PFSK-1 (cell line): ENCODE measurements at regions not wholly inside any gene's neighbourhood (a gene's known extent, or its start where the extent isn't known, plus 50 kb on each side); places are given as distances from the start of the nearest gene placed in this dataset.

Experiments used
- FOXP2 ChIP-seq: optimal IDR thresholded peaks from 2 replicates; pipeline ENCODE3; 2011; ENCODE audit warnings: borderline replicate concordance, control low read depth, inconsistent platforms; ENCODE audit not compliant: insufficient read depth; ENCODE audit errors: extremely low read length, extremely low read depth
- POLR2AphosphoS5 ChIP-seq: IDR thresholded peaks from 2 replicates; pipeline ENCODE4 v1.6.1; 2012; ENCODE audit warnings: low read depth, mild to moderate bottlenecking, control low read depth, low read length, moderate library complexity
- REST ChIP-seq, 2 experiments: IDR thresholded peaks; 2 replicates each; pipeline versions ENCODE4 v1.6.1 to v1.8.0; 2011 to 2012; ENCODE audit warnings: low read depth in 2 of 2, low read length in 2 of 2, control low read depth in 1 of 2, inconsistent platforms in 1 of 2, mild to moderate bottlenecking in 1 of 2, moderate library complexity in 1 of 2; ENCODE audit not compliant: insufficient read depth in 1 of 2
- SIN3A ChIP-seq: IDR thresholded peaks from 2 replicates; pipeline ENCODE4 v1.6.1; 2012; ENCODE audit warnings: mild to moderate bottlenecking, low read length, moderate library complexity, borderline replicate concordance; ENCODE audit not compliant: insufficient read depth
- TAF1 ChIP-seq: IDR thresholded peaks from 2 replicates; pipeline ENCODE4 v1.6.1; 2012; ENCODE audit warnings: low read length, control low read depth, borderline replicate concordance; ENCODE audit not compliant: insufficient read depth

GRCh38 chr10:90641731-90642130 is 216.1 kb downstream of the HTR7 start:
- TF ChIP-seq FOXP2 = no peak
- no peak for TF ChIP-seq REST (IDR thresholded peaks at IDR 0.05; ENCODE audit: insufficient read depth in 1 of 2, low read depth in 2 of 2, low read length in 2 of 2)

DNA sequence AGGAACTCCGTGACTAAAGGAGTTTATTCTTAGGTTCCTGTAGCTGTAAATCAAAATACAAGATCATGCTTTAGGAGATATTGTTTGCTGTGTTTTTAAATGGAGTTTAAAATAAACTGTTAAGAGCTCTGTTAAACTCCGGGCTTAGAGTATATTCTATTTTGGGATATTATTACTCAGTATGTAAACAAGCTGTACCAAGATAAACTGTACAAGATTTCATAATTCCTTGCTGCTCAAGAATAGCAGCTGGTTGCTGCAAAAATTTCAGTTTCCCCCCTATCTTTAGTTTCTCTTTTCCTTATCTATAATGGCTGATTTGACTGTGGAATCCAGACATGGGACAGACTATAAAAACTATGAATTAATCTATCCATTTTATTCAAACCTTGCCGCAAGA is 215.7 kb downstream of the HTR7 start:
- TF ChIP-seq FOXP2 (no peak), POLR2AphosphoS5 (no peak), REST (IDR thresholded peaks at IDR 0.05; ENCODE audit: insufficient read depth in 1 of 2, low read depth in 2 of 2, low read length in 2 of 2) (no peak), SIN3A (no peak), TAF1 (no peak)

DNA sequence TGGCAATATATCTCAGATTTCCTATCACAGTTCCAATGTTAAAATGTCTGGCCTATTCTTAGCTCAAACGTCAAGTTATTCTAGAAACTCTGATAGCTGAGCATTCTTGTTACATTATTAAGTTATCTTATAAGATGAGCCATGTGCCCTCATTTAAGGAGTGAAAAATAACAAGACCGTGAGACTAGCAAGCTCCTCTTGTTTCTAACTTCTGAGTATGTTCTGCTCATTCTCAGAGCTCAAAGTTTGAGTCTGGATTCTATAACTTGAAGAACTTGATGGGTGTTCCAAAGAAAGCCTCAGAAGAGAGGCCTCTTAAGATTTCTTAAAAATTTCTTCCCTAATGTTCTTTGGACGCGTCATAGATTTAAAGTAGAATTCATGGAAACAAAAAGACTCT is 215.2 kb downstream of the HTR7 start:
- TF ChIP-seq TAF1 = no peak
- no peak for TF ChIP-seq FOXP2
- TF ChIP-seq POLR2AphosphoS5 = no peak
- no peak for TF ChIP-seq SIN3A
- no peak for TF ChIP-seq REST (IDR thresholded peaks at IDR 0.05; ENCODE audit: insufficient read depth in 1 of 2, low read depth in 2 of 2, low read length in 2 of 2)

DNA sequence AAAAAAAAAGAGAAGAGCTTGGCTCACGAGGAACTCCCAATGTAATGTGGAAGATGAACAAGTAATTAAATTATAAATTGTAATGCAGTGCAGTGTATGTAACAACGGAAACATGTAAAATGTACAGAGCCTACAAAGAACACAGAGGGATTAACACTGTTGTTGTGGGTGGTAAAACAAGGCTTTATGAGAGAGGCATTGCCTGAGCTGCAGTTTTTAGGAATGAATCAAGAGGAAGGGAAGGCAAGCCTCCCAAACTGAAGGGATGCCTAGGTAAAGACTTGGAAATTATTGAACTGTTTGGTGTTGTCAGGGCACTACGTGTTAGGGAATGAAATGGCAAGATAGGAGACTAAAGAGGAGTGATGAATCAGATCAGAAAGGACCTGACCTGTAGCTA is 213.7 kb downstream of the HTR7 start:
- TF ChIP-seq SIN3A (no peak), REST (IDR thresholded peaks at IDR 0.05; ENCODE audit: insufficient read depth in 1 of 2, low read depth in 2 of 2, low read length in 2 of 2) (no peak), POLR2AphosphoS5 (no peak), TAF1 (no peak), FOXP2 (no peak)

- TF ChIP-seq TAF1 (no peak), FOXP2 (no peak), POLR2AphosphoS5 (no peak), REST (IDR thresholded peaks at IDR 0.05; ENCODE audit: insufficient read depth in 1 of 2, low read depth in 2 of 2, low read length in 2 of 2) (no peak), SIN3A (no peak)
Measured at GRCh38 chr10:90650858-90651257, 207.0 kb downstream of the HTR7 start.
